K562 (cell line): ENCODE measurements at regions not wholly inside any gene's neighbourhood (a gene's known extent, or its start where the extent isn't known, plus 50 kb on each side); places are given as distances from the start of the nearest gene placed in this dataset.
A peak's percentile ranks its signal among the peaks of the same experiment; 100 is the strongest.

Experiments used
- ATAC-seq: fragments of 200-7000 bp; cut with Tn5 transposase; 3 replicates; pipeline ENCODE4 v1.9.1; 2020; ENCODE audit warnings: moderate library complexity
- BruUV-seq: library from RNA; stranded (reverse); fragments of 400-500 nt; replicated peaks from 2 replicates; lab custom pipeline; 2021; lab: Mats Ljungman, UMichigan
- CTCF ChIA-PET: fragments of 300-600 bp; formaldehyde crosslinking; extraction: SDS; loops from one replicate; lab custom pipeline; 2021; ENCODE audit warnings: low intra/inter-chr PET ratio; lab: Yijun Ruan, JAX
- POLR2A ChIA-PET: fragments of 300-600, 350-650 bp; sonication (Branson Sonifier 250); formaldehyde crosslinking; extraction: SDS; loops from one replicate; lab custom pipeline; 2021; ENCODE audit warnings: antibody characterized with exemption, inconsistent platforms; lab: Yijun Ruan, JAX
- DNase-seq, 4 experiments: peaks; one replicate each; pipeline versions ENCODE4 v3.0.0 to v3.0.0-alpha.2; 2011 to 2018; ENCODE audit warnings: low spot score in 3 of 4, mixed read lengths in 3 of 4; ENCODE audit errors: extremely low read depth in 1 of 4
- FAIRE-seq: peaks from 2 replicates; lab custom pipeline; 2011; peaks lifted over from hg19 to GRCh38; lab: Jason Lieb, UNC
- H2AFZ ChIP-seq: 2 replicates; pipeline ENCODE4 v1.6.0; 2011; ENCODE audit warnings: low read depth, low read length, control low read depth, inconsistent platforms
- H3K27ac ChIP-seq: fragments of 200-600 bp; 3 replicates; pipeline ENCODE4 v1.8.0; 2011; ENCODE audit warnings: low read depth, mild to moderate bottlenecking, control low read depth, inconsistent platforms, low read length, moderate library complexity, mixed read lengths; ENCODE audit errors: extremely low read depth
- H3K27me3 ChIP-seq, 2 experiments: fragments of 300-600 bp in 1 of 2; 2 replicates in 1 of 2; 3 replicates in 1 of 2; pipeline versions ENCODE4 v1.6.0 to v1.8.0; 2011; ENCODE audit warnings: inconsistent platforms in 2 of 2, low read length in 2 of 2, mild to moderate bottlenecking in 1 of 2, mixed read lengths in 1 of 2, moderate library complexity in 1 of 2; ENCODE audit not compliant: control insufficient read depth in 2 of 2, insufficient read depth in 2 of 2
- H3K36me3 ChIP-seq: fragments of 300-600 bp; 3 replicates; pipeline ENCODE4 v1.8.0; 2011; ENCODE audit warnings: mild to moderate bottlenecking, low read length, inconsistent platforms; ENCODE audit not compliant: control insufficient read depth, insufficient read depth
- H3K4me1 ChIP-seq, 2 experiments: fragments of 200-600 bp in 1 of 2; replicated peaks in 1 of 2; 2 replicates in 1 of 2; 3 replicates in 1 of 2; pipeline versions ENCODE4 v1.5.1 to v1.8.0; 2011; ENCODE audit warnings: inconsistent platforms in 2 of 2, low read length in 2 of 2, mild to moderate bottlenecking in 1 of 2, mixed read lengths in 1 of 2, moderate library complexity in 1 of 2; ENCODE audit not compliant: control insufficient read depth in 2 of 2, insufficient read depth in 2 of 2
- H3K4me2 ChIP-seq: 2 replicates; pipeline ENCODE4 v1.6.1; 2011; ENCODE audit warnings: low read length, control low read depth, inconsistent platforms, mixed read lengths; ENCODE audit not compliant: insufficient read depth
- H3K4me3 ChIP-seq: fragments of 200-600 bp; sonication (generic), shearing (Covaris generic); 2 replicates; pipeline ENCODE4 v1.5.1; 2016; ENCODE audit warnings: control low read depth, inconsistent platforms
- H3K79me2 ChIP-seq: fragments of 200-600 bp; 3 replicates; pipeline ENCODE4 v1.8.0; 2011; ENCODE audit warnings: low read length, inconsistent platforms; ENCODE audit not compliant: control insufficient read depth, insufficient read depth
- H3K9ac ChIP-seq, 2 experiments: 2 replicates each; pipeline versions ENCODE4 v1.6.0 to v1.6.1; 2011; ENCODE audit warnings: low read depth in 2 of 2, low read length in 2 of 2, control low read depth in 1 of 2, inconsistent platforms in 1 of 2, mild to moderate bottlenecking in 1 of 2, mixed read lengths in 1 of 2; ENCODE audit not compliant: insufficient read depth in 1 of 2
- H3K9me1 ChIP-seq: one replicate; pipeline ENCODE4 v1.6.0; 2011; ENCODE audit warnings: inconsistent platforms, mild to moderate bottlenecking, low read length, moderate library complexity; ENCODE audit not compliant: control insufficient read depth, insufficient read depth
- H3K9me3 ChIP-seq: replicated peaks from 2 replicates; pipeline ENCODE4 v1.5.1; 2011; ENCODE audit warnings: low read depth, low read length, inconsistent platforms; ENCODE audit not compliant: control insufficient read depth, insufficient read depth
- H4K20me1 ChIP-seq: replicated peaks from 2 replicates; pipeline ENCODE4 v1.6.1; 2011; ENCODE audit warnings: low read length, inconsistent platforms, mixed read lengths; ENCODE audit not compliant: control insufficient read depth, insufficient read depth
- CEBPG ChIP-seq, 3 experiments: fragments of 200-800 bp in 1 of 3; sonication (Bioruptor generic) in 1 of 3; sonication (generic) in 1 of 3; formaldehyde crosslinking in 1 of 3; IDR thresholded peaks in 2 of 3; conservative IDR thresholded peaks in 1 of 3; 2 replicates each; pipeline versions ENCODE4 v1.6.1 to v1.8.0; 2016 to 2022; ENCODE audit warnings: missing compliant biosample characterization in 2 of 3, missing genetic modification characterization in 2 of 3, mild to moderate bottlenecking in 1 of 3, missing genetic modification reagents in 1 of 3
- MIER1 ChIP-seq: fragments of 450-650 bp; IDR thresholded peaks from 2 replicates; pipeline ENCODE4 v1.6.1; 2016; ENCODE audit warnings: antibody characterized with exemption, mild to moderate bottlenecking, low read depth
- RNF2 ChIP-seq: sonication (generic); IDR thresholded peaks from 2 replicates; pipeline ENCODE4 v1.6.1; 2016
- TRIM24 ChIP-seq, 2 experiments: fragments of 450-650 bp; IDR thresholded peaks; 2 replicates each; pipeline ENCODE4 v1.6.1; 2016
- WGBS: fragments of 100-300 bp; shearing (Covaris generic); methylation state at CpG from one replicate; pipeline ENCODE4 v1.1.6; 2016; ENCODE audit warnings: low coverage, mixed read lengths; ENCODE audit not compliant: insufficient coverage; ENCODE audit errors: missing lambda C conversion rate; 5-methylcytosine and 5-hydroxymethylcytosine counted together
- in situ Hi-C: fragments of 300-500 bp; cut with MboI; formaldehyde crosslinking; loops from 4 replicates; pipeline ENCODE4 v1.15.0; 2018; ENCODE audit warnings: inconsistent platforms, mixed read lengths
- intact Hi-C: fragments of 100-400 bp; cut with micrococcal nuclease; formaldehyde crosslinking; loops from 2 replicates; pipeline ENCODE4 v1.14.2; 2022
- TF ChIP-seq, protein P1 (sequence below), 2 experiments: fragments of 450-650 bp in 1 of 2; sonication (generic) in 1 of 2; formaldehyde crosslinking in 1 of 2; IDR thresholded peaks in 1 of 2; conservative IDR thresholded peaks in 1 of 2; 2 replicates each; pipeline versions ENCODE4 v1.6.1 to v1.8.1; 2016 to 2023; ENCODE audit warnings: mild to moderate bottlenecking in 2 of 2, moderate library complexity in 2 of 2, inconsistent platforms in 1 of 2, missing genetic modification reagents in 1 of 2

DNA sequence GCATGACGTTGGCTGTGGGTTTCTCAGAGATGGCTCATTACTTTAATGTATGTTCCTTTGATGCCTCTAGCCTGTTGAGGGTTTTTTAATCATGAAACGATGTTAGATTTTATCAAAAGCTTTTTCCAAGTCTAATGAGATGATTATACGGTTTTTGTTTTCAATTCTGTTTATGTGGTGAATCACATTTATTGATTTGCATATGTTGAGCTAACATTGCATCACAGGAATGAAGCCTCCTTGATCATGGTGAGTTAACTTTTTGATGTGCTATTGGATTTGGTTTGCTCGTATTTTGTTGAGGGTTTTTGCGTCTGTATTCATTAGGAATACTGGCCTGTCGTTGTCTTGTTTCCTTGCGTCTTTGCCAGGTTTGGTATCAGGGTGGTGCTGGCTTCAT lies 52.3 kb upstream of the PTPN12 start:
- no peak overlapping the region for H3K9ac ChIP-seq
- ChIA-PET POLR2A (interaction anchor here (1.4 kb wide), 1 partner anchor 10 kb away, joined by 3 read pairs; no protein-coding TSS in a partner anchor), CTCF (no interaction called here)
- FAIRE-seq (no peak), ATAC-seq (no peak), DNase-seq (no peak)
- H3K9me3 ChIP-seq = no peaks in the 10 kb centered on the region
- H3K4me3 ChIP-seq = no peak overlapping the region
- H3K27ac ChIP-seq = no peak overlapping the region
- intact Hi-C loops (loop anchor here (5.0 kb wide), 1 partner anchor 47 kb away; no protein-coding TSS in a partner anchor), in situ Hi-C loops (no loop called here)
- no peaks in the 10 kb centered on the region for H3K9me1 ChIP-seq
- no peaks in the 10 kb centered on the region for H3K36me3 ChIP-seq
- 0 out of 5 replicates have a peak, but pooled peaks cover 0 to 3% of the 10 kb centered on the region in 2 experiments for H3K4me1 ChIP-seq
- no peaks in the 10 kb centered on the region for H4K20me1 ChIP-seq
- H3K79me2 ChIP-seq = no peaks in the 10 kb centered on the region
- no peak overlapping the region; the same call in 1 of the 2 replicates for H2AFZ ChIP-seq
- WGBS = 5% methylated on average over 7 of the region's 7 CpGs
- no TSS peak for BruUV-seq
- TF ChIP-seq CEBPG (CRISPR knock-in tag; IDR thresholded peaks at IDR 0.05) (no peak), CEBPG (tag; conservative IDR thresholded peaks at IDR 0.05 in 1 of 2, IDR thresholded peaks at IDR 0.05 in 1 of 2) (peak in 1 of 2 experiments; percentile 72; a peak in 1 of 4 replicates), TRIM24 (IDR thresholded peaks at IDR 0.05) (peak; percentile 18 to 45; a peak in 2 of 4 replicates), MIER1 (no peak), RNF2 (0 out of 2 replicates have a peak, but pooled peaks have one; percentile 16)
- TF ChIP-seq, protein P1, sequence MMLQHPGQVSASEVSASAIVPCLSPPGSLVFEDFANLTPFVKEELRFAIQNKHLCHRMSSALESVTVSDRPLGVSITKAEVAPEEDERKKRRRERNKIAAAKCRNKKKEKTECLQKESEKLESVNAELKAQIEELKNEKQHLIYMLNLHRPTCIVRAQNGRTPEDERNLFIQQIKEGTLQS (IDR thresholded peaks at IDR 0.05) = peak; percentile 65; the same call in 1 of the 2 replicates
- TF ChIP-seq, protein P1 (CRISPR knock-in tag; conservative IDR thresholded peaks at IDR 0.05) = no peak
- H3K4me2 ChIP-seq = no peak overlapping the region
- peaks cover 17 to 18% of the 10 kb centered on the region in 2 experiments; a peak in 4 of 5 replicates for H3K27me3 ChIP-seq
